Progenitor cell of endocrine pancreas (in vitro differentiated cells): ENCODE measurements at regions not wholly inside any gene's neighbourhood (a gene's known extent, or its start where the extent isn't known, plus 50 kb on each side); places are given as distances from the start of the nearest gene placed in this dataset.

Experiments
- DNase-seq: peaks from one replicate; pipeline ENCODE4 v3.0.0; 2021; ENCODE audit warnings: low spot score; ENCODE audit not compliant: unreplicated experiment
- H3K27ac Mint-ChIP-seq: 2 replicates; pipeline ENCODE4 v1.8.0; 2021; ENCODE audit warnings: mild to moderate bottlenecking, moderate library complexity, mixed read lengths
- H3K27me3 Mint-ChIP-seq: 2 replicates; pipeline ENCODE4 v1.8.0; 2021; ENCODE audit warnings: mixed read lengths
- H3K36me3 Mint-ChIP-seq: 2 replicates; pipeline ENCODE4 v1.8.0; 2022; ENCODE audit warnings: mixed read lengths; ENCODE audit not compliant: insufficient read depth
- H3K4me1 Mint-ChIP-seq: 2 replicates; pipeline ENCODE4 v1.8.0; 2021; ENCODE audit warnings: low read depth, mixed read lengths
- H3K4me3 Mint-ChIP-seq: 2 replicates; pipeline ENCODE4 v1.8.0; 2021; ENCODE audit warnings: low read depth, mild to moderate bottlenecking, moderate library complexity, mixed read lengths
- H3K9me3 Mint-ChIP-seq: 2 replicates; pipeline ENCODE4 v1.8.0; 2021; ENCODE audit warnings: low read depth, mixed read lengths
- CTCF ChIP-seq: fragments of 200-600 bp; sonication (generic); IDR thresholded peaks from one replicate; pipeline ENCODE4 v1.5.0; 2021; ENCODE audit warnings: antibody characterized with exemption, mild to moderate bottlenecking; ENCODE audit not compliant: unreplicated experiment

GRCh38 chr13:74682746-74683145 is 548.5 kb upstream of the KLF12 start:
- H3K4me1 Mint-ChIP-seq: no peaks in the 10 kb centered on the region
- no peak for DNase-seq
- peaks cover 3% of the 10 kb centered on the region for H3K27me3 Mint-ChIP-seq
- TF ChIP-seq CTCF: no peak
- H3K36me3 Mint-ChIP-seq: peaks cover 1% of the 10 kb centered on the region
- no peak overlapping the region for H3K27ac Mint-ChIP-seq
- peaks cover 18% of the 10 kb centered on the region for H3K9me3 Mint-ChIP-seq
- no peak overlapping the region for H3K4me3 Mint-ChIP-seq

- Mint-ChIP-seq H3K36me3 (peaks cover 1% of the 10 kb centered on the region), H3K4me3 (no peak overlapping the region), H3K27ac (no peak overlapping the region), H3K9me3 (peaks cover 18% of the 10 kb centered on the region), H3K27me3 (peaks cover 3% of the 10 kb centered on the region), H3K4me1 (no peaks in the 10 kb centered on the region)
- no peak for DNase-seq
- no peak for TF ChIP-seq CTCF
Observed at GRCh38 chr13:74681891-74682290, 547.7 kb upstream of the KLF12 start.

GRCh38 chr13:74678308-74678965 is 544.2 kb upstream of the KLF12 start:
- DNase-seq: no peak
- Mint-ChIP-seq H3K27ac (no peak overlapping the region), H3K9me3 (no peaks in the 10 kb centered on the region), H3K4me3 (no peak overlapping the region), H3K4me1 (no peaks in the 10 kb centered on the region), H3K36me3 (no peaks in the 10 kb centered on the region), H3K27me3 (peaks cover 3% of the 10 kb centered on the region)
- TF ChIP-seq CTCF: no peak

- H3K36me3 Mint-ChIP-seq: no peaks in the 10 kb centered on the region
- H3K4me3 Mint-ChIP-seq: no peak overlapping the region
- peaks cover 2% of the 10 kb centered on the region for H3K9me3 Mint-ChIP-seq
- no peak for DNase-seq
- peaks cover 2% of the 10 kb centered on the region for H3K27me3 Mint-ChIP-seq
- no peak for TF ChIP-seq CTCF
- H3K27ac Mint-ChIP-seq: no peak overlapping the region
- no peaks in the 10 kb centered on the region for H3K4me1 Mint-ChIP-seq
Observed at GRCh38 chr13:74675972-74676371, 541.8 kb upstream of the KLF12 start.

- no peak overlapping the region for H3K4me3 Mint-ChIP-seq
- H3K36me3 Mint-ChIP-seq: no peaks in the 10 kb centered on the region
- H3K27ac Mint-ChIP-seq: no peak overlapping the region
- no peak for DNase-seq
- TF ChIP-seq CTCF: no peak
- H3K9me3 Mint-ChIP-seq: peaks cover 2% of the 10 kb centered on the region
- no peaks in the 10 kb centered on the region for H3K4me1 Mint-ChIP-seq
- H3K27me3 Mint-ChIP-seq: no peaks in the 10 kb centered on the region
Observed at GRCh38 chr13:74675182-74675581, 541.0 kb upstream of the KLF12 start.
